IPS DF 19.7 (cell line): ENCODE measurements at regions not wholly inside any gene's neighbourhood (a gene's known extent, or its start where the extent isn't known, plus 50 kb on each side); places are given as distances from the start of the nearest gene placed in this dataset.

Experiments used
- DNase-seq: peaks from one replicate; pipeline ENCODE4 v3.0.0-alpha.2; 2013; ENCODE audit warnings: low read depth, low spot score

DNA sequence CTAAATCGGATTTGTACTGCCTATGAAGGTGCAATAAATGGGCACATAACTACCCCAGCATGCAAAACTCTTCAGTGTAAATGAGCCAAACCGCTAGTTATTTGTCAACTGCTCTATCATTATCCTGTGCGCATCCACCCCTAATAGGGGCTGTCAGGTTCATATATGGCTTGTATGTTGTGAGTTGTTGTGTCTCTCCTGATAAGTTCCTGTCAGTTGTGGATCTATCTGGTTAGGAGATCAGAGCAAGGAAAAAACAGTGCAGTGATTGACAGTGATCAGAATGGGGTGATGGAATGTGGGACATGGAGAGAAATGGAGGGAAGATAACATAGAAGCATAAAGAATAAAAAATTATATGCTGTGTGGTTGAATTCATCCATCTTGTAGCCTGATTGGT lies 686.9 kb upstream of the ID4 start:
- no peak for DNase-seq

DNA sequence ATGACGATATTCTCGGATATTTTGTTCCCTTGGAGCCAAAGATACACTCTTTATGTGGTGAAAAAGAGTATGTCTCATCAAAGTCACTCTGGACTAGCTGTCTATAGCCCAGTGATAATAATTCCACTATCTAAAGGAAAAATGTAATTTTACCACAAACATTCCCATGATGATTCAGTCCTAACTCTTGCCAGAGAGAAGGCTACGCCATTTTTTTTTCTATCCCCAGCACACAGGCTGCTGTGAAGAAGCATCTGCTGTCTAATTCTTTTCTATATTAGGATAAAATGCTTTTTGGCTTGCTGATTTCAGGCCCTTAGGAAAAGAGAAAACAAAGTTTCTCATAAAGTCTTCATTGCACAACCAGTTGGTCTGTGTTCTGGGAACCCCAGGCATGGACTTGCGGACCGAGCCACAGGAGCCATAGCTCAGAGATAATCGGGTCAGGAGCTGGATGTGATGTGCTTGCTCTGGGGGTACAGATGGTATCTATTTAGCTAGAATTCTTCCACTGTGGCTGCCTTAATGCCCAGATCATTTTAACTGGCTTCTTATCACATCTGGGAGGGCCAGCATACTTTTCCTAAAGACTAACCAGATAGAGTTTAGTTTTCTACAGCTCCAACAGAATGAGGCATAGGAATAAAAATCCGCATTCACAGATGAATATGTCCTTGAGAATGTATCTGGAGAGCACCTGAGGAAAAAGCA lies 683.7 kb upstream of the ID4 start:
- DNase-seq, result no peak

DNA sequence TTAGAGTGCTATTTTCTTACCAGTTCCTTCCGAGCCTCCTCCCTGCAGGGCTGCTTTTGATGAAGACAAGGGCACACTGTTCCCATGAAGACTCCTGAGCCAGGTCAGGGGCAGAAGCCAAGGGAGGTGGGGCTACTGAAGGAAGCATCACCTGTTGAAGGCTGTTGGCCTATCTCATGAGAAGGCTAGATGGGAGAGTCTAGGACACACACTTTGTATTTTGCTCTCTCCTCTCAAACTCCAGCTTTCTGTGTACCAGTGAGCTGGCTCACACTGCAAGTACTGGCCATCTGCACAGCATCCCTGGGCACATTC lies 683.2 kb upstream of the ID4 start:
- no peak for DNase-seq

DNA sequence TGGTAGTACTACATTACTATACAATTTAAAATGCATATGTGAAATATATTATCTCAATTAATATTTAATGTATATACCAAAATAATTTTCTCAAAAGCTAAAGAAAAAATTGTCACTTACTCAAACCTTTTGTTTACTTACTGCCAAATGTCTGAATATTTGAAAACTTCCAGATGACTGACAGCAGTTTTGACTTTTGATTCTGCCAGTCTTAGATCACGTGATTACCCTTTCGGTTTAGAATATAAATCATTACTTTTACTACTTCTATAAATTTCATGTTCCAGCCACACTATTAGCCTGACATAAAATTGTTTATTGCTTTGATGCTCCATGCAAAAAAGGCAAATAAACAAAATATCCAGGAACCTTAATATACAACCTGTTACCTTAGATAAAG lies 680.7 kb upstream of the ID4 start:
- no peak for DNase-seq

DNA sequence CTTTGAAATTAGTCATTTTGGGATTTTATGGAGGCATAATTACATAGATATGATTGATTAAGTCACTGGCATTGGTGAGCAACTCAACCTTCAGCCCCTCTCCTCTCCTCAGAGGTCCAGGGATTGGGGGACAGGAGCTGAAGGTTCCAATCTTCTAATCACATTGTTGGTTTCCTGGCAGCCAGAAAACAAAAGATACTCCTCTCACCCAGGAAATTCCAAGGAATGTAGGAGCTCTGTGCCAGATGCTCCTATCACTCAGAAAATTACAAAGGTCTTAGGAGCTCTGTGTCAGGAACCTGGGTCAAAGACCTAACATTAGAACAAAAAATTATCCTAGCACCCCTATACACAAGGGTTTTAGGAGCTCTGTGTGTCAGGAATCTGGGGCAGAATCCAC lies 679.7 kb upstream of the ID4 start:
- no peak for DNase-seq

DNA sequence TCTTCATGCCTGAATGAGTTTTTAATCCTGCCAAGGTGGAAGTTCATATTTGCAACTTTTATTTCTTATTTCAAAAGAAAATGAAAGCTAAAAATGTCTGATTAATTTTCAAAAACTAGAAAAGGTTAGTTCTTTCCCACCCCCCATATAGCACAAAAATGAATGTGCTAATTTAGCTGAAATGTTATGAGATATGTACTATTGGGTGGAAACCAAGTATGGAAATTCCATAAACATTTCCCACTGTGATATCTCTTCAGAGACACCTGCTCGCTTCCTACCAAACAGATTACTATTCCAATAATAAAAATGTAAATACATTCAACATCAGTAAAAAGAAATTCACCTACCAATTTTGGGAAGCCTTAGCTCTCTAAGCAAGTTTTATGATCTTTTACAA lies 678.6 kb upstream of the ID4 start:
- DNase-seq, result no peak

DNA sequence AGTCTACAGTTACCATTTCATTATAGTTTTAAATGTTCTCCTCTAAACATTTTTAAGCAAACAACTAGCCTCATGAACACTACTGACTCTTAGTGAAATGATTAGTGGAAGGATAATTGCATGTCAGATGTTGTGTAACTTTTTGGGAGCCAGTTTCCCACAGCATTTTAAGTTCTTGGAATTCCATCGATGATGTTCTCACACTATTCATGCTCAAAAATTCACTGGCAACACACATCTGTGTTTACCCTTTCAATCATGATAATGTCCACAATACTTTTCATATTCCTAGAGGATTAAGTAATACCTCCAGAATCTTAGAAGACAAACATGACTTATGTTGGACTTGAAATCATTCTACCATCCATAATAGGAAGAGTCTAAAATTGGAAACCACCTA lies 678.1 kb upstream of the ID4 start:
- no peak for DNase-seq

DNA sequence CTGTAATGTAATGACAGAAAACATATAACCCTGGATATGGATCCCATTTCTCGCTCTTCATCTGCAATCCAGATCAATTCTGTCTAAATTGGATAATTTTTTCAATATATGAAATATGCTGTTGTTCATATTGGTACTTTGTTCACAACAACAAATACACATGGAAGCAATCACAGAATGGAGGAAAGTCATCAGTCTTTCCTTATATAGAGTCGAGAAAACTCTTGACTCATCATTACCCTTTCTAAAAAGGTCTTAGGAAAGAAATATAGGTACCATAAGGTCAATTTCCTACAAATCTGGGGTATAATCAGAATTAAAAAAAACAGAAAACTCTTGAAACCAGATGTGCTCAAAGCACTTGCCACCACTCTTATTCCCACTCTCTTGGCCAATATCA lies 677.6 kb upstream of the ID4 start:
- DNase-seq, result no peak

DNA sequence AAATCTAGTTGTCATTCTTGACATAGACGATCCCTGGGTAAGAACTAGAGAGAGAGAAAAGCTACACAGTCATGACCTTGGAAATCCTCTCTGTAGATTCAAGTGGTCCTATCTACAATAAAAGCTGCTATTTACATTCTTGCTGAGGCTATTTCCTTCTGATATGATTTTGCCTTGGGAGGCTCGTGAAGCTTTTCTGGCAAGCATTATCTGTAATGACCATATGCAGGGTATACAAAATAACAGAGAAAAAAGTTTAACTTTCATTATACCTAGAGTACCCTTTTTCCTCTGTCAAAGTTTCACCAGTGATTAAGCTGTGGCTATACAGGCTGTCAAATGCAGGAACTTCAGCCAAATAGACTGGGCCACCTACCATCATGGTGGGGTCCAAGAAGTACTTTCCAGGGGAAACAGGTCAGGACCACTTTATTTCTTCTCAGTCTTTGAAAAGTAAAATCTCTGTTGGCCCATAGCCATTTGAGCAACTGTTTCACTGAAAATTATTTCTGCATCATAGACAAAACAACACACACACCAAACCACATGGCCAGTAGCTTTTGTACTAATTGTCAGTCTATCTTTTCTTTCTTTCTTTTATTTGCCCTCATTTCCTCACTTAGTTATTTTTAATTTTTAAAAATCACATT lies 677.0 kb upstream of the ID4 start:
- DNase-seq, result no peak

DNA sequence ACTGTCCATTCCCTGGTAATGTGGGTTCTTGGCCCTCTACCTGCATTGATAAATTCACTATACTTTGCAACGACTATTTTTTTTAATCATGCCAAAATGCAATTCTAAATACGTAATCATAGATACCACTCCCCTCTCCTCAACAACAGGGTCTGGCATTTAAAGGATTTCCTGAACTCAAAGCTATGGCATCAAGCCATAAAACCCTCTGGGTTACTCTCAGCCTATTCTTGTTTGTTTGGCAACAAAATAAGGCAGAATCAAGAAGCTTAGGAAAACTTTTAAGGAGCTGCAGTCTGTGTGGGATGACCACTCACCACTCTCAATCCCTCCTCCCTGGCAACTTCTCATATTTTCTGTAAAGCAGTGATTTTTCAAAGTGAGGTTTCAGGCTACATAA lies 669.9 kb upstream of the ID4 start:
- no peak for DNase-seq

DNA sequence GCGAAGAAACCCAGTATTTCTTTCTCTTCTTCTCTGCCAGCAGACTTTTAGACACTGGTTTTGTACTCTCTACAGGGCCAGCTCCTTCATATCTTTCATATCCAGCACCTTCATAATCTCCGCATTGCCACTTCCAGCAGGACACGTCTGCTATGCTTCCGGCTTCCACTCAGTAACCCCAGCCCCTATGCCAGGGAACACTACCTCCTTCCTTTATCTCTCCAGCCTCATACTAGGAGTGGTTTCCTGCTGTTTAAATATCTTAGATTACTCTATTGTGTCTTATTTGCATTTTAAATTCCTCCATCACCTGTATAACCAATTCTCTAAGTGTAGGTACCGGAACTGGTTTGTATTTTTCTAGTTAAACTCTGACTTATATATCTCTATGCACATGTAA lies 667.8 kb upstream of the ID4 start:
- DNase-seq, result no peak

DNA sequence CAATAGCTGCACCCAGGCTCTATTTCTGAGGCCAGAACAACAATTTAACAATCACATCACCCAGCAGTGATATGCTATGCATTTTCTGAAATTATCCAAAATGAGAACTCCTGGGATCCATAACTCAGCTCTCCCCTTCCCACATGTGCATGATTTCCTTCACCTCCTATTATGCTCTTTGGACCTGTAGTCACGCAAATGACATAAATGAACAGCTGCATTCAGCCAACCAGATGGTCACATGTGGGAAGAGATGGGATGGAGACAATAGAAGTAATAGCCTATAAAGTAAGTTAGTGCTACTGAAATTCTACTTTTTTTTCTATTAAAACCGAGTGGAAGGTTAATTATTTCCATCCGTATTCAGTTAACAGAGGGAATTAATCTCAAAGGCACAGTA lies 662.1 kb upstream of the ID4 start:
- no peak for DNase-seq

DNA sequence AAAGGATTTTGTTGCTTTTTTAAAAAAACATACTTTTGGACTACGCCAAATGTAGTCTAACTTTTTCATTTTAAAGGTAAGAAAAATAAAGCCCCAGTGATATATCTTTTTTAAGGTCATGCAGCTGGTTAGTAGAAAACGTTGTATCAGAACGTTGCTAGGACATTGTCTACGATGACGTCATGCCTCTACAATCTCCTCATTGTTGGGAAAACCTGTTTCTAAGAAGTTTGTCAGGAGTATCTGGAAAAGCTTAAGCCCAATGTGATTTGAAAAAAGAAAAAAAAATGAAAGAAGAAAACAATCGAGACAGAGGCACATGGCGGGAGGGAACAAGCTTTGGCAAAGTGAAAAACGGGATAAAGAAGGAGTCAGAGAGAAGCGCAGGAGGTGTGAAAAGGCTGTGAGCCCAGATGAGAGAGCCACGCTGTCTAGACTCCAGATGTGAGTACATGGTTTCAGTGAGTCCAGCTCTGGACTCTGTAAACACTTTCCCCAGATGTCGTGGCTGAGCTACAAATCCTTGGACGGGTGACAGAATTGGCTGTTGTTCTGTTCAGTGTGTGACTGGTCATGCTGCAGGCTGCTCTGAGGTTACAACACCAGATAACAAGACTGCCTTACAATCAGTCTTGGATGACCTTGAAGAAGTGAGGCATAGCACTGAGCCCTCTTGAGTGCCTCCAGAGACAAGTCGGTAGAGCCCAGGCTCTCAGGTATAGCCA lies 656.7 kb upstream of the ID4 start:
- DNase-seq, result no peak

DNA sequence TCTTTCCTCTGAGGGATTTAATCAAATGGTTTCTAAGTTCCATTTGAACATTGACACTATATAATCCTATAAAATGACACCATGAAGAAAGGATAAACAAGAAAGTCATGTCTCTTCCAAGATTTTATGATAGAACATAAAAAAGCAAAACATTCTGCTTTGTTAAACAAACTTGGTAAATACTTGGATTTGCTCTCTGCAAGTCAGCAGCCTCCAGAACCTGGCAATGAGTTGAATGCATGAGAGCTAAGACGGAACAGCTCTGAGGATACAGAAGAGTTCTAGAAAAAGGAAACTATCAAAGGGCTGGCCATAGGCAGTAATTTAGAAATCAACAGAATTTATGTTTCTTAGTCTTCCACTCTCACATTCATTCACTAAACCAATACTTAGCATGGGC lies 656.0 kb upstream of the ID4 start:
- no peak for DNase-seq

DNA sequence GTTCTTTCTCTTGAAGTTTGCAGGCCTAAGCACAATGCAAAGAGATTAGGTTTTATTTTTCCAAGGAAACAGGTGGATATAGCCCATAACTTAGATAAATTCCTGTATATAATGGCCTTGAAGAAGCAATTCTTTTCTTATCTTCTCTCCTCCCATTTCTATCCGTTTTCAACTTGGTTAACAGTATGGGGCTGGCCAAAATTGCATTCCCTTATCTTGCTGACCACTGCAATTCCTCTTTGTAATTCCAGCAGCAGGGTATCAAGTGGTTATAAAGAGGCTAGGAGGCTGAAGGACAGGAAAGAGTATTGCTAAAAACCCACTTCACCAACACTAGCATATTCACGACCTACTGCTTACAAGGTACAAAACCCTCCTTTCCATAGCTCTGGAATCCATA lies 643.5 kb upstream of the ID4 start:
- DNase-seq, result no peak

DNA sequence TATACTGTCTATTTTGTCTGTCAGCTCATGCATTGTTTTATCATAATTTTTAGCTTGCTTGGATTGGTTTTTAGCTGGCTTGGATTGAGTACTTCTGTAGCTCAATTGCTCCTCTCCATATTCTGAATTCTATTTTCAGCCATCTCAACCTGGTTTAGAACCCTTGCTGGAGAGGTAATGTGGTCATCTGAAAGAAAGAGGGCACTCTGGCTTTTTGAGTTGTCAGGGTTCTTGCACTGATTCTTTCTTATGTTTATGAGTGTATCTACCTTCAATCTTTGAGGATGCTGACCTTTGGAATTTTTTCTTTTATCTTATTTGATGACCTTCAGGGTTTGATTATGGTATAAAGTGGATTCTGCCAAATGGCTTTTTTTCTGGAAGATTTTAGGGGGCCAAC lies 632.7 kb upstream of the ID4 start:
- DNase-seq, result no peak

DNA sequence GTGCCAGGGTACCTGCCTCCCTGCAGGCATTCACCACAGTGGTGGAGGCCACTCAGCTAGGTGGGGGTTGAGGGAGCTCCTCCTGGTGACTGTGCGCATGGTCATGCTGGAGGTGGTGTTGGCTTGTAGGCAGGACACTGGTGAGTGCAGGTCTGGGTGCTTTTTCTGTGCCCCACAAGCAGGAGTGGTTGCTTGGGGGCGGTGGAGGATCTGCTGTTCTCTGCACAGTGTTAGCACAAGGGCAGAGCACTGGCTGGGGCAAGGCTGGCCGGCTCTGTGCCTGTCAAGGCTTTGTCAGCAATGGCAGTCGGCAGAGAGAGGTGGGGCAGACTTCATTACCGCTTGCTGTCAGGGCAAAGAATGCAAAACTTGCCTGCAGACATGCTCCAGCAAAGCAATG lies 632.1 kb upstream of the ID4 start:
- DNase-seq, result no peak

DNA sequence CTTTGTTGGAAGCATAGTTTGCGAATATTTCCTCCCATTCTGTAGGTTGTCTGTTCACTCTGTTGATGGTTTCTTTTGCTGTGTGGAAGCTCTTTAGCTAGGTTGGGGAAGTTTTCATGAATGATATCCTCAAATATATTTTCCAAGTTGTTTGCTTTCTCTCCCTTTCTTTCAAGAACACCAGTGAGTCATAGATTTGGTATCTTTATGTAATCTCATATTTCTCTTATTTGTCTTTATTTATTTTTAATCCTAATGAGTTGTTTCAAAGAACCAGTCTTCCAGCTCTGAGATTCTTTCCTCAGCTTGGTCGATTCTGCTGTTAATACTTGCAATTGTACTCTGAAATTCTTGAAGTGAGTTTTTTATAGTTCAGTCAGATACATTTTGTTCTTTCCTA lies 628.0 kb upstream of the ID4 start:
- DNase-seq, result no peak

DNA sequence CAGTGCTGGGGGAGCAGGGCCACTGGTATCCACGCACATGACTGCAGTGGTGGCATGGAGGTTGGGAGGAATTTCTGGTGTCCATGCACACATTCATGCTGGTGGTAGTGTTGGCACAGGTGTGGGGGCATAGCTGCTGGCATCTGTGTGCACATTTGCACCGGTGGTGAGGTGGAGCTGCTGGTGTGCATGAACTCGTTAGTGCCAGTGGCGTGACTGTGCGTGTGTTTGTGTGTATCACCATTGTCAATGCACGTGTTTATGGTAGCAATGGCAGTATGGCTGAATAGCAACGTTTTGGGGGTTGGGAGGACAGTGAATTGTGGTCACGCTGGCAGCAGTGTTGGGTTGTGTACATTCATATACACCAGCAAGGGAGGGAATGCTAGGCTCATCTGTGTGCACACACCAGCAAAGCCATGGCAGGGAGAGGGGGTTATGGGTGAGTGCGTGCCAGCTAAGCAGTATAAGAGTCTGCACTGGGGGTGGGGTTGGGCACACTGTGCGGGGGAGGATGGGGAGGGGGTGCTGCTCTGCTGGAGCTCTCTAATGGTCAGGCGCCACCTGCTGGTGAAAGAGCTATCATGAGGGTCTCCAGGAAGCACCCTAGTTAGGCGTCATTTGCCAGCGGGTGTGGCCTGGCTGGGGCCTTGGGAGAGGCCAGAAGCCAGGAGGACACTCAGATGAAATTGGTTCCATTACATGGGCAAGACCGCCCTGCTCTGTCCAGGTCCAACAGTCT lies 626.1 kb upstream of the ID4 start:
- DNase-seq, result peak; percentile 23

DNA sequence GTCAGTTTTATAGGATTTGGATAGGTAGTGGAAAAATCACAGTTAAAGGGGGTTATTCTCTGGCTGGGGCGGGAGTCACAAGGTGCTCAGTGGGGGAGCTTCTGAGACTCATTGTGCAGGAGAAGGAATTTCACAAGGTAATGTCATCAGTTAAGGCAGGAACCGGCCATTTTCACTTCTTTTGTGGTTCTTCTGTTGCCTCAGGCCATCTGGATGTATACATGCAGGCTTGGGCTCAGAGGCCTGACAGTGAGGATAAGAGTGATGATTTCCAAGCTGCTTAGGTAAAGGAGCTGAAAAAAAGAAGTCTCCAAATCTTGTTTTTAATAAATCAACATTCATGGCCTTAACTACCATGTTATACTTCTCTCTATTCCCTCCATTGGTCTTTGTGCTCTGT lies 622.9 kb upstream of the ID4 start:
- DNase-seq, result no peak

DNA sequence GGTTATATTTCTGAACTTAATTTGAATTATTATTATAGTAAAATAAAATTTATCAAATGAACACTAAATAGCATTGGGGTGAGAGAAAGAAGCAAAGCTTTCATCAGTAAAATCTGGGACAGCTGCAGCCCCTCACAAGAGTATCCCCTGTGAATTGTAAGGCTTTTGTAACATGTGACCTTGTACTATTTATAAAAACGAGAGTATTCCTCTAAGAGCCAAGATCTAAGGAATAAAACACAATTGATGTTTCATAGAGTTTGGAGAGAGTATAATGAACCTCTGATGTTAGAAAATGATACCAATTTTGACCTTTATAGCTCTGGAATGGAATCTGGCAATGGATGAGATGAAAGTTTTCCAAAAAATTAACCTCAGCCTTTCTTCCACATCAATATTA lies 617.2 kb upstream of the ID4 start:
- no peak for DNase-seq

DNA sequence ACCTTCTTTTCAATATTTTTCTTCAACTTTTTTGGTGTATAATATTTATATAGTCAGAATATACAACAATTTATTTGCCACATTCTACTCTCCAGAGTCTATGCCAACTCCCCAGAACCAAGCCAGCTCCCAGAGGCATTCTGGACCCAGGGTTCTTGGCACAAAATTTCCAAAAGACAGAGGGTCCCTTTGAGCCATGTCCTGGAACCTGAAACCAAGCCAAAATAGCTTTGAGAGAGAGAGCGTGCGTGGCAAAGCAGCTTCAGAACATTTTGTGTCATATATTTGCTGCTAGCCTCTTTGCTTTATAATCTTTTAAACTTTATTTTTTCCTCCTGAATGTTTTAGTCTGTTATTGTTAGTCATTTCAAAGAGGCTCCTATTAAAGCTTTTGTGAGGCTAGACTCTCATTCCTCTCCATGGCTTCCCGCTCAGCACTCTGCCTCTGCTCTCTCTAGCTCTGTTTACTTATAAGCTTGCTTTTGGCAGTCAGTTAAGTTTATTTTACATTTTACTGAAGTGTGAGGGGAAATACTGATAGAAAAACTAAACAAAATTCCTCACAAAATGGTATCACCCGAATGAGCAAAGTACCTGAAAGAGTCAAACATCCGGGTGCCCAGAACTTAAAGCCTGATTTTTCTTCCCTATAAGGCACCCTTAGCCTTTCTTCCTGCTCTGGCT lies 605.1 kb upstream of the ID4 start:
- DNase-seq, result no peak
